GM18867 (cell line): ENCODE measurements at regions not wholly inside any gene's neighbourhood (a gene's known extent, or its start where the extent isn't known, plus 50 kb on each side); places are given as distances from the start of the nearest gene placed in this dataset.
A peak's percentile ranks its signal among the peaks of the same experiment; 100 is the strongest.
"Not testable (repeated sequence)": the region's sequence is repeated elsewhere in the genome, so short reads cannot be mapped to it uniquely, and the experiment has no call there.

Experiments used
- ATAC-seq: cut with Tn5 transposase; IDR thresholded peaks from one replicate; pipeline ENCODE4 v1.9.1; 2021; ENCODE audit warnings: mild to moderate bottlenecking, moderate library complexity; ENCODE audit not compliant: unreplicated experiment

DNA sequence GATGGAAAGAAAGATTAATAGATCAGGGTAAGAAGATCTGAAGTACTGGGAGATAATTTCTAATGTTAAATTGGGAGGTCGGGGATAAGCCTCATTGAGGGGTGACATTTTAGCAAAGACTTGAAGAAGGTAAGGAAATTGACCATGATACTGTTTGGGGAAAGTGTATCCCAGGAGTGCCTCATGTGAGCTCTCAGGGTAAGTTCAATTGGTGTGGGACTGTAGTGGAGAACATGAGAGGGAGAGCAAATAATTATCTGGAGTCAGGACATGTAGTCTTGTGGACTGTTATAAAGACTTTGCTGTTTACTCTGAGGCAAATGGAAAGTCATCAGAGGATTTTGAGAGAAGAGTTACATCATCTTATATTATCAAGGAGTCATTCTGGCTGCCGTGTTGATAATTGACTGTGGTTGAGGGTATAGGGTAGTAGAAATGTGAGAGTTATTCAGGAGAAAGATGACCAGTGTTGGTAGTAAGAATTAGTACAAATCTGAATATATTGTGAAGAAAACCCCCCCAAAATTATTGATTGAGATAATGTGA, 624.4 kb downstream of the ADCYAP1 start:
- no peak for ATAC-seq

DNA sequence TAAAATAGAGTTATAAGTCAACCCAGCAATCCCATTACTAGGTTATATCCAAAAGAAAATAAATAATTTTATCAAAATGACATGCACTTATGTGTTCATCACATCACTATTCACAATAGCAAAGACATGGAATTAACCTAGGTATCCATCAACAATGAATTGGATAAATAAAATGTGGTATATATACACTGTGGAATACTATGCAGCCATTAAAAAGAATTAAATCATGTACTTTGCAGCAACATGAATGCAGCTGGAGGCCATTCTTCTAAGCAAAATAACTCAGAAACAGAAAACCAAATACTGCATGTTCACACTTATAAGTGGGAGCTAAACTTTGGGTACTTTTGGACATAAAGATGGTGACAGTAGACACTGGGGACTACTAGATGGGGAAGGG, 626.0 kb downstream of the ADCYAP1 start:
- ATAC-seq, result no peak

DNA sequence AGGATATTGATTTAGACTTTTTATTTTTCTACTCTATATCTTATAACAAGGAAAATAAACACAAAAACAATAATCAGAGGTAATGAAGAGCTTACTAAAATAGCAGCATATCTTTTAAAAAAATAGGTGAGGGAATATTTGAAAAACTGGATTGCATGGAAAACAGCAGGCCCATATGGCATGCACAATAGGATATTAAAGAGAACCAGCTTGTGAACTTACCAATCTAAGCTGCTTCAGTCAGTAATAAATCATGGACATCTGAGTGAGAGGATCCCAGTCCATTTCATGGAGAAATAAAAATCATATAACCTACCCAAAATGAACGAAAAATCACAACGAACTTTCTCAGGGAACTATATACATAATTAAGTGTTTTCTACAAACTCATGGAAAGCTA, 634.6 kb downstream of the ADCYAP1 start:
- ATAC-seq, result no peak

DNA sequence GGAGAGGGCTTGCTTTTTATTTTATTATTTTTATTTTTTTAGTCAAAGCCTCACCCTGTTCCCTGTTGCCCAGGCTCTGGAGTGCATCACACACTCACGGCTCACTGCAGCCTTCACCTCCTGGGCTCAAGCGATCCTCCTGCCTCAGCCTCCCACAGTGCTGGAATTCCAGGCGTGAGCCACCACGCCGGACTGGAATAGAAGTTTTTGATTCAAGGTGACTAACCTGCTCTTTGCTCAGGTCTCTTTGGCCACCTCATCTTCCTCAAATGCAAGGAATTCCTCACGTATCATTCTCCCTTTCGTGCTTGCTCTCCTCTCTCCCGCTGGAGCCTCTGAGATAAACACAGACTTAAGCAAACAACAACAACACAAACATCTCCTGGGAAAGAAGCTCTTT, 636.8 kb downstream of the ADCYAP1 start:
- ATAC-seq, result no peak

DNA sequence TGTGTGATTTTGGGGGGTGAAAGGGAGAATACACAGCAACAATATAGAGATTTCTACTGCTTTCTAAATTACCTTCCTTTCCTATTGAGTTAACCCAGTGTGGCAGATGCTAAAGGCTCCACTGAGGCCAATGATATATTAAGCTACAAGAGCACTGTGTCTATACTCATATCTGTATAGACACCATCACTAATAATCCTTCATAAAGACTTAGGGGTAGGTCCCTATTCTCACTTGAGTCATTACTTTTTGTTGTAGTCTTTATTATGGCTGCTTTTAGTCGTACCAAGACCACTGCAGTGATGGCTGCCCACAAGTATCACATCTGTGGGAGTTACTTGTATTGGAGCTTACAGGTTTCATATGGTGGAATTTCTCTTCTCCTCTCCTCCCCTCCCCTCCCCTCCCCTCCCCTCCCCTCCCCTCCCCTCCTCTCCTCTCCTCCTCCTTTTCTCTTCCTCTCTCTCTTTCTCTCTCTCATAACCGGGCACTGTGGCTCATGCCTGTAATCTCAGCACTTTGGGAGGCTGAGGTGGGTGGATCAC, 637.6 kb downstream of the ADCYAP1 start:
- no peak for ATAC-seq

DNA sequence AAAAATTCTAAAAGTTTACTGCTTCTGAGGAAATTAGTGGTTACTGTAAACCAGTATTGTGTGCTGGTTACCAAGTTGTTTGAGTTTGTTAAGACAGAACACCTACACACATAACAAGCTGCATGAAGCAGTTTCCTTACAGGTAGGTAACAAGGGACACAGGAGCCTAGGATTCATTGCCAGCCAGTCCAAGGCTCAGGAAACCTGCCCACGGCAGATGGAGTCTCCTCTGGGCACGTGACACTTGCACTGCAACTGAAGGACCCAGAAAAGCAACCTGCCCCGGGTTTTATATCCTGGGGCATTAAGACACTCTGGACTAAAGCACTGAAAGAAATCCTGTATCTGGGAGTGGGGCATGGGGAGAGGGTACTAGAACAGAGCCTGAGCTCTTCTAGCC, 639.3 kb downstream of the ADCYAP1 start:
- no peak for ATAC-seq

DNA sequence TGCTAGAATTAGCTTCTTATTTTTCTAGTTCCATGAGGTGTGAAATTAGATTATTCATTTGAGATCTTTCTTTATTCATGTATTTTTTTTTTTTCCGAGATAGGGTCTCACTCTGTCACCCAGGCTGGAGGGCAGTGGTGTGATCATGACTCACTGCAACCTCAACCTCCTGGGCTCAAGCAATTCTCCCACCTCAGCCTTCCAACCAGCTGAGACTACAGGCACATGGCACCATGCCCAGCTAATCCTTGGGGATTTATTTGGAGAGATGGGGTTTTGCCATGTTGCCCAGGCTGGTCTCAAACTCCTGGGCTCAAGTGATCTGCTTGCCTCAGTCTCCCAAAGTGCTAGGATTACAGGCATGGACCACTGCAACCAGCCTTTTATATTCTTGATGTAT, 653.0 kb downstream of the ADCYAP1 start:
- not testable (repeated sequence) for ATAC-seq

DNA sequence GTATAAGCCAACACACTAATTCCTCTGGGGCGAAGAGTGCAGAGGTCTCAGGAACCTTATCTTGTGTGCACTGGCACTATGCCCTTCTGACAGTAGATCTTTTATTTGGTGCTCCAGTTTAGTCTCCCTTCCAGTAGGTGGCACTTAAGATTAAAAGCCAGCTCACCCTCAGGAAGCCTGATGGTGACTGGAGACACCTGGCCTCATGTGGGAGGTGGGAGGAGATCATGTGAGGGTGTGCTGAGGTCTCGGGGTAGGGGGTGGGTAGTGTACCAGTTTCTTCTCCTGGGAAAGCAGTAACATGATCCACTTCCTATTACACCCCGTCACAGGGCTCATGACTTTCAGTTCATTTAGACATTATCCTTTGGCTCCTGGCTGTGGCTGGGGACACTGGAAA, 654.9 kb downstream of the ADCYAP1 start:
- ATAC-seq, result no peak

DNA sequence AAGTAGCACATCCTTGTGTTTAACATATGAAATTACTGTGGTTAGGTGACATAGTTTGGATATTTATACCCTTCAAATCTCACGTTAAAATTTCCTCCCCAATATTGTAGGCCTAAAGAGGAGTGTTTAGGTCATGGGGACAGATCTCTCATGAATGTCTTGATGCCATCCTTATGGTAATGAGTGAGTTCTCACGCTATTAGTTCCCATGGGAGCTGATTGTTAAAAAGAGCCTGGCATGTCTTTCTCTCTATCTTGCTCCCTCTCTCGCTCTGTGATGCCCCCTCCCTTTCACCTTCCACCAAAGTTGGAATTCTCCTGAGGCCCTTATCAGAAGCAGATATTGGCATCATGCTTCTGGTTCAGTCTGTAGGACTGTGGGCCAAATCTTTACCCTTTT, 660.1 kb downstream of the ADCYAP1 start:
- ATAC-seq, result no peak

DNA sequence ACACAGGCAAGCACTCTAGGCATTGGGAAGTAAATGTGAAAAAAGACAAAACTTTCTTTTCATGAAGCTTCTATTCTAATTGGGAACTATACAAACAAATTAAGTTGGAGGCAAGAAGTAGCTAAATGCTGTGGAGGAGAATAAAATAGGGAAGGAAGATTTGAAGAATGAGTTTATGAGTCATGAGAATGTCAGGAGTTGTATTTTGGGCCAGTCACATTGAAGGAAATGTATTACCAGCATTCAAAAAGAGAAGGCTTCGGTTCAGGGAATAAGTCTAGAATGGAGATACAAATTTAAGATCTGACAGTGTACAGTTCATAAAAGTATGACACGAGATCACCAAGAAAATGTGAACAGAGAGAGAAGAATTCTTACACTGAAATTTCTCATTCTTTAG, 666.5 kb downstream of the ADCYAP1 start:
- ATAC-seq, result no peak

DNA sequence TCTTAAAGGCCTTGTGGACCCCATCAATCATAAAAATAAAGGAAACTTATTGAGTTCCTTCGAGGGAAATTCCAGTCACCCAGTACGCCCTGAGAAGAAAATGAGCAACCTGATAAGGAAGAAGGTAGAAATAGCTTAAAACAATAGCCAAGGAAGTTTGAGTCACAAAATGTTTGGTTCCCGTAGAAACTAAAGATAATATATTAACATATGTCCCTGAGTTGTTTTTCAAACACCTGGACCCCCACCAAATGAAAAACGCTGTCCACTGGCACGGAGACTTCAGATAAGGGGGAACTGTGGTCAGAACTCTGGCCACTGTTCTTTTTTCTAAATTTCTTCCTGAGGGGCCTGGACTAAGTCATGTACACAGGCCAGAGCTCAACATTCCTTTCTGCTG, 669.1 kb downstream of the ADCYAP1 start:
- ATAC-seq, result no peak

DNA sequence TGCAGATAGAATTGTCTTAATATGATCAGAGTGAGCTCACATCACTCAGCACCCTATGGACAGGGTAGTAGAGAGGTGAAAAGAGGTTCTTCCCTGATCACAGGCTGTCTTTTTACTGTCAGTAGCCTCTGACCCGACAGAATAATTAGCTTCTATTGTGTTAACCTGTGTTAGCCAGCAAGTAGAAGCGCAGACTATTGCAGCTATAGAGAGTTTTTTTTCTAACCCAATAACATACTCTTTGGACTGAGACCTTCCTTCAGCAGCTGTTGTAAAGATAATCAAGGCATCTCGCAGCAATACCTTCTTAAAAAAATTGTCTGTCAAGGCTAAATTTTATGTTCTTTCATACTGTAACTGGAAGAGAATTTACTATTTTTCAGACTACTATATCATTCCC, 670.4 kb downstream of the ADCYAP1 start:
- no peak for ATAC-seq

DNA sequence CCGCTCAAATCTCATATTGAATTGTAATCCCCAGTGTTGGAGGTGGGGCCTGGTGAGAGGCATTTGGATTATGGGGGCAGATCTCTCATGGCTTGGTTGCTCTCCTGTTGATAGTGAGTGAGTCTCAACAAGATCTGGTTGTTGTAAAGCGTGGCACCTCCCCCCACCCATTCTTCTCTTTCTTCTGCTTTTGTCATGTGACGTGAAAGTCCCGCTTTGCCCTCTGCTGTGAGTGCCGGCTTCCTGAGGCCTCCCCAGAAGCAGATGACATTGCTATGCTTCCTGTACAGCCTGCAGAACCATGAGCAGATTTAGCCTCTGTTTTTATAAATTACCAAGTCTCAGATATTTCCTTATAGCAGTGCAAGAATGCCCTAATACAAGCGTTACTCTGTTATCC, 673.8 kb downstream of the ADCYAP1 start:
- no peak for ATAC-seq

DNA sequence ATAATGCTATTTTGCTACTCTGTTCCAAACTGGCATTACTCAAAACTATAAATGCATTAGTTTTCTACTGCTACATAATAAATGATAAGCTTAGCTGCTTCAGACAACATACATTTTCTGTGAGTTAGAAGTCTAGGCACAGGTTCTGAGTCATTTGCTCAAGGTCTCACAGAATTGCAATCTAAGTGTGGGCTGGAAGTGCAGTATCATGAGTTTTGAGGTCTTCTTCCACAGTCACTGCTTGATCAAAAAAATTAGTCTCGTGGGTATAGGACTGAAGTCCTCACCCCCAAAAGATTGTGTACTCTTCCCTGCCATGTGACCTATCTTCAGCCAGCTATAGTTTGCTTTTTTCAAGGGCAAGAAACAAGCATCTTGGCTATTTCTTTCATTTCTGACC, 676.9 kb downstream of the ADCYAP1 start:
- no peak for ATAC-seq

DNA sequence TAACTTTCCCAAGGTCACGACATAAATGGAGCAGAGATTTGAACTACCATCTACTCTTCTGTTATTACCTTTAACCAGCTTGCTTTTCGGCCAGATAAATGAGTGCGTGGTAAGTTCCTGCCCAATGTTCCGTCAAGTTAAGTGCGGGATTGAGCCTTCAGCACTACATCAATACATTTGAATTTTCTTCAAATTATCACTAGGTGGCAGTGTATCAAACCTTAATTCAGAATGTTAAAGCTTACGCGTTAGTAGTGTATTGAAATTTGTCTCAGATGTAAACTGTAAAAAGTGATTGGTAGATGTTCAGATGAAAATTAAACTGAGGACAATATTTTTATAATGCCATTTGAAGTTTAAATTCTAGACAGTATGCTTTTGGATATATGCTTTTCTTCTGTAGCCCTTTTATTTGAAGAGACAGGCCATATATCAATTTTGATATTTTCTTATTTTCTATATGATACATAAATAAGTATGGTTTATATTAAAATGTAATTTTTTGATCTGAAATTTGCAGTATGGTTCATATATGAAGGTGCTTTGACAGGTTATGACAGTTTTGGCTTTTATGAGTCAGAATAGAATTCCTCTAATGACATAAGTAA, 681.3 kb downstream of the ADCYAP1 start:
- ATAC-seq, result peak; percentile 90

DNA sequence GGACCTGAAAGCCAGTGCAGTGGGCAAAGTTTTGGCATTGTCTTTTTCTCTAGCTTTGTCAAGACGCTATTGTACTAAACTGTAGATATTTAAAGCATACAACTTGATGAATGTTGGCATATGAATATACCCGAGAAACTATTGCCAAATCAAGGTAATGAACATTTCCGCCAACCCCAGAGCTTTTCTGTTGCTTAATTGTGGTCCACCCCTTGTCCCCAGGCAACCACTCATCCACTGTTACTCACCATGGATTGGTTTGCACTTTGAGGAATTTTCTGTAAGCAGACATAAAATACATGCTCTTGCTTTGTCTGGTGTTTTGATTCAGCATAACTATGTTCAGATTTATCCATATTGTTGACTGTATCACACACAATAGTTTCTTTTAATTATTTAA, 688.4 kb downstream of the ADCYAP1 start:
- ATAC-seq, result no peak

DNA sequence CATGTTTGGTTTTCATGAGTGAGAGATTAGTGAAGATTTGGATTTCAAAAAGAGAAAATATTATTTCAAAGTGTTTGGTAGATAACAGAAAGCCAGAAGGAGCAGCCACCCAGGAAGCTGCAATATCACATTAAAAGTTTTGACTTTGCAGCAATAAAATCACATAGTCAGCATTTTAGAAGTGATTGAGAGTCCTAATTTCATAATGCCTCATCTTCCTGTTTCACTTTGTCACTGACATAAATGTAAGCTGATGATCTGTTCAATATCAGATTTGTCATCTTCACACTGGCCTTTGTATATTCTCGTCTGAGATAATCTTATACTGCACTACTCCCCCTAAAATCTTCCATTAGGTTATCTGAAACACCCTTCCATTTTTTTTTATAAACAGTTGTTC, 690.5 kb downstream of the ADCYAP1 start:
- no peak for ATAC-seq

DNA sequence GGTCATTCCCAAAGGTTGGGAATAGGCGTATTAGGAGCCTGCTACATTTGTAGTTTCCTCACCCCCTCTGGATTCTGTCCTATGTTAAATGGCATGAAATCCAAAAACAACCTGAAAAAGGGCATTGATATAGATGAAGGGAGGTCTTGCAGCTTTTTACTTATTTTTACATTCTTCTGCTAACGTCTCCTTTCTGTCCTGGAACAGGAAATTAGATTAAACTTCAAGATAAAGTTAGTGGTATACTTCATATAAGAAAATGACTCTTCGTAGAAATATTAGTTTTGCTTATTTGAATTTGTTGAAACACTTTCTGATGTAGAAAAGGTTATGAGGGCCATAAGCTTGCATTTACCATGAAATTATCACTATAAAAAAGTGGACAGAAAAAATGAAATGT, 694.5 kb downstream of the ADCYAP1 start:
- ATAC-seq, result no peak

DNA sequence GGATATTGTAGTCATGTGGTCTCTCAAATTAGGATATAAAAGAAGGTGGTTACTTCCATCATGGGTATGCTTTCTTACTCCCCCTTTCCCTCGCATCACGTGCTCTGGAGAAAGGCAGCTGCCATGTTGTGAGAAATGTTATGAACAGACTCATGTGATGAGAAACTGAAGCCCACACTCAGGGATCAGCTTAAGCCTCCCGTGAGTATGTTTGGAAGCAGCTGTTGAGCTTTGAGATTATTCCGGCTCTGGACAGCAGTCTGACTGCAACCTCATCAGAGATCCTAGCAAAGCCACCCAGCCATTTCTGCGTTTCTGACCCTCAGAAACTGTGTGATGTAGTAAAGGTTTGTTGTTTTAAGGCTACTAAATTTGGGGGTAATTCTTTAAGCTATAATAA, 700.1 kb downstream of the ADCYAP1 start:
- ATAC-seq, result no peak

DNA sequence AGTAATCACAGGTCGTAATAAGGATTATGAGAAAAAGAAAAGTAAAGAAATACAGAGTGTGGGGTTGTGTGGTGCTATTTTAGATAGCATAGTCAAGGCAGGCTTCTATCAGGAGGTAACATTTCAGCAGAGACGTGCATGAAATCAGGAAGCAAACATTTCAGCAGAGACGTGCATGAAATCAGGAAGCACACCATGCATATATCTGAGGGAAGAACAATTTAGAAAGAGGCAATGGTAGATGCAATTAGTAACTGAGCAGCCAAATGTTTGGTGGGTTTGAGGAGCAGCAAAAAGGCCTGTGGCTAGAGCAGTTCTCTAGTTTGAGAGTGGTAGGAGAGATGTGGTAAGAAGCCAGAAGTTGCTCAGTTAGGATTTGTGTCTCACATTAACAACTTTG, 713.7 kb downstream of the ADCYAP1 start:
- no peak for ATAC-seq

DNA sequence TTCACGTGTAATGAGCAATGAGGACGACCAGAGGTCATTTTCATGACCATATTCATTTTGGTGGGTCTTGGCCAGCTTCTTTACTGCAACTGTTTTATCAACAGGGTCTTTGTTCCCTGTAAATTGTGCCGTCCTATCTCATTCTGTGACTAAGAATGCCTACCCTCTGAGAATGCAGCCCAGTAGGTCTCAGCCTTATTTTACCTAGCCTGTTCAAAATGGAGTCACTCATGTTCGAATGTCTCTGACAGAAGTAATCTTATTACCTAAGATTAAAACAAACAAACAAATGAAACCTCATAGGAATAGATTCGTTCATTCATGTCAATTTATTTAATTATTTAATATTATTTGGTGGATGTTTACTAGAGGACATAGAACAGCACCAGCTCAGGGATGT, 714.8 kb downstream of the ADCYAP1 start:
- no peak for ATAC-seq

DNA sequence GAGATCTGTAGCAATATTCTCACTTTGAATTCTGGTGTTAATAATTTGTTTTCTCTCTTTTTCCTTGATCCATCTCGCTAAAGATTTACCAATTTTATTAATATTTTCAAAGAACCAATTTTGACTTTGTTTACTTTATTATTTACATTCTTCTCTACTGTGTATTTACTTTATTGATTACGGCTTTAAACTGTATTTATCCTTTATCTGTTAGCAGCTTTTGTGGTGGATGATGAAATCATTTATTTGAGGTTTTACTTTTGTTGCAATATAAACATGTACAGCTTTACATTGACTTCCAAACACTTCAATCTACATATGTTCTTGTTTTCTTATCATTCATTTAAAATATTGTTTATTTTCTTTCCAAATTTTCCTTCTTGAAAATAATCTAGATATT, 719.9 kb downstream of the ADCYAP1 start:
- no peak for ATAC-seq

DNA sequence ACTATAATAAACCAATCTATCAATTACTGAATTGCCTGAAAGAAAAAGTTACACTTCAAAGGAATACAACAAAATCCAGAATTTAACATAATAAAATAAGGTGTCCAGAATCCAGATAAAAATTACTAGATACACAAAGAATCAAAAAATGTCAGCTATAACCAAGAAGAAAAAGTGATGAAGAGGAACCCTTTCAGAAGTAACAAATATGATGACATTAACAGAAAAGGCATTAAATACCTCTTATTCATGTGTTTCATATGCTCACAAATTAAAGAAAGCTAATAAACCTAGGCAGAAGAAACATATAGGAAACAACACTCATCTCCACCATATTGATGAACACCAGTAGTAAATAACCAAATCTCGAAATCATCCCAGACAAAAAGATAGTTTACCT, 722.8 kb downstream of the ADCYAP1 start:
- ATAC-seq, result no peak
